HUDEP-2 (cell line): ENCODE measurements at regions not wholly inside any gene's neighbourhood (a gene's known extent, or its start where the extent isn't known, plus 50 kb on each side); places are given as distances from the start of the nearest gene placed in this dataset.

Experiments
- DNase-seq, 76 experiments: peaks; one replicate each; lab custom pipeline; 2025; ENCODE audit not compliant: unreplicated experiment in 76 of 76; lab: John Stamatoyannopoulos, UW

- no peak for DNase-seq
Measured at GRCh38 chr3:87175732-87176131, 51.4 kb upstream of the CHMP2B start.

- DNase-seq, result peak in 18 of 76 experiments; percentile 1 to 53 (median 4)
Measured at GRCh38 chr3:87173776-87174175, 53.3 kb upstream of the CHMP2B start.

GRCh38 chr3:87173071-87173470 is 54.0 kb upstream of the CHMP2B start:
- no peak for DNase-seq

GRCh38 chr3:87167628-87168456 is 59.3 kb upstream of the CHMP2B start:
- peak in 23 of 76 experiments; percentile 1 to 60 (median 22) for DNase-seq

GRCh38 chr3:87164245-87164644 is 62.9 kb upstream of the CHMP2B start:
- no peak for DNase-seq

- DNase-seq, result no peak
Measured at GRCh38 chr3:87161851-87162250, 65.3 kb upstream of the CHMP2B start.

GRCh38 chr3:87161417-87161816 is 65.7 kb upstream of the CHMP2B start:
- DNase-seq, result no peak

GRCh38 chr3:87161013-87161412 is 66.1 kb upstream of the CHMP2B start:
- DNase-seq, result no peak

- no peak for DNase-seq
Measured at GRCh38 chr3:87158823-87159222, 68.3 kb upstream of the CHMP2B start.

- DNase-seq, result no peak
Measured at GRCh38 chr3:87148020-87148419, 79.1 kb upstream of the CHMP2B start.

- DNase-seq, result no peak
Measured at GRCh38 chr3:87147562-87147961, 79.5 kb upstream of the CHMP2B start.

GRCh38 chr3:87145553-87145952 is 81.6 kb upstream of the CHMP2B start:
- DNase-seq, result peak in 32 of 76 experiments; percentile 0 to 33 (median 12)

- DNase-seq, result no peak
Measured at GRCh38 chr3:87136066-87136596, 91.0 kb upstream of the CHMP2B start.

GRCh38 chr3:87135412-87135811 is 91.7 kb upstream of the CHMP2B start:
- no peak for DNase-seq

GRCh38 chr3:87132801-87133200 is 94.3 kb upstream of the CHMP2B start:
- no peak for DNase-seq

GRCh38 chr3:87128006-87128405 is 99.1 kb upstream of the CHMP2B start:
- no peak for DNase-seq

GRCh38 chr3:87127281-87127680 is 99.8 kb upstream of the CHMP2B start:
- DNase-seq, result no peak

- DNase-seq, result no peak
Measured at GRCh38 chr3:87126321-87126720, 100.8 kb upstream of the CHMP2B start.

- no peak for DNase-seq
Measured at GRCh38 chr3:87125116-87125515, 102.0 kb upstream of the CHMP2B start.

- no peak for DNase-seq
Measured at GRCh38 chr3:87122766-87123165, 104.3 kb upstream of the CHMP2B start.

GRCh38 chr3:87121856-87122255 is 105.3 kb upstream of the CHMP2B start:
- DNase-seq, result no peak

- no peak for DNase-seq
Measured at GRCh38 chr3:87120881-87121280, 106.2 kb upstream of the CHMP2B start.
